ENCODE measurements at regions not wholly inside any gene's neighbourhood (a gene's known extent, or its start where the extent isn't known, plus 50 kb on each side); places are given as distances from the start of the nearest gene placed in this dataset.

DNA sequence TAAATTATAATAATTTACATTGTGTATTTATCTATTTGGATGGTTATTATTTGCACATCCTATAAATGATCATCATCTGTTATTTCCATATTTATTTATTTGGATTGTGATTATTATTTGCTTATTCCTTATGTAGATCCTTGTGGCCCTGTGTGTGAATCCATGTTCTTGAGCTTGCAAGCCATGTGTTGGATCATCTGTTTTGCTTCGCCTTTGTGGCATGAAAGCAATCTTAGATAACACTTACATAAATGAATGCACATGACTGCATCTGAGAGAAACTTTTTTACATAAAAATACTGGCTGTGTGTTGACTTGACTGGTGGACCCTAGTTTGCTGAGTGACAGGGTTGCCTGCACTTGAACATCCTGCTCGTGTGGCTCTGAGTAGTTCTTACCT, 1024.5 kb upstream of the RBFOX1 start:
- ATAC-seq (ENCODE audit: low read depth) (no peak), DNase-seq (no peak)
- no TSS peak for BruUV-seq (replicated peaks)
- no peak overlapping the region for H3K4me3 ChIP-seq (ENCODE audit: insufficient read depth, low read depth, low read length)
- in situ Hi-C loops (cut with MboI; ENCODE audit: low sequenced_read_pairs) = no loop called here
- WGBS, 2 experiments (ENCODE audit: extremely low coverage in 2 of 2, insufficient read length in 1 of 2) = 0% methylated on average over 1 of the region's 2 CpGs; no CpG with 5 or more reads in 1 of the 2 experiments
- H2BK5ac ChIP-seq (ENCODE audit: low read depth, low read length, poor library complexity, severe bottlenecking) = no peak overlapping the region
- CTCF ChIA-PET = no interaction called here
- H3K9ac ChIP-seq (ENCODE audit: low read depth, low read length) = no peak overlapping the region
- H3K9me3 ChIP-seq (ENCODE audit: control insufficient read depth, insufficient read depth, low read length) = peaks cover 21% of the 10 kb centered on the region
- H3K56ac ChIP-seq (ENCODE audit: extremely low read depth, insufficient read depth, low read length) = no peak overlapping the region
- no peak overlapping the region for H4K91ac ChIP-seq (ENCODE audit: insufficient read depth, low read depth, low read length)
- dilution Hi-C loops (cut with HindIII; ENCODE audit: low sequenced_read_pairs, unreplicated experiment) = no loop called here
- no peak overlapping the region for H2BK20ac ChIP-seq (ENCODE audit: low read depth, low read length)
- no peak overlapping the region for H3K18ac ChIP-seq (ENCODE audit: low read depth, low read length)
- no peaks in the 10 kb centered on the region for H4K20me1 ChIP-seq (ENCODE audit: insufficient read depth, low read length)
- no peak overlapping the region for H3K14ac ChIP-seq (replicated peaks; ENCODE audit: low read depth, low read length)
- TF ChIP-seq NFE2L2 (IDR thresholded peaks at IDR 0.05; ENCODE audit: low read depth, low read length) (no peak), CEBPB (IDR thresholded peaks at IDR 0.05; ENCODE audit: low read depth, low read length) (no peak), MAZ (IDR thresholded peaks at IDR 0.05; ENCODE audit: borderline replicate concordance, low read depth, low read length) (no peak)
- no peak overlapping the region for H2BK15ac ChIP-seq (ENCODE audit: low read depth, low read length)
- H2BK120ac ChIP-seq (ENCODE audit: low read depth, low read length) = no peak overlapping the region
- H3K27me3 ChIP-seq (ENCODE audit: control insufficient read depth, insufficient read depth, low read length) = no peaks in the 10 kb centered on the region
- H2AK9ac ChIP-seq (replicated peaks; ENCODE audit: low read depth, low read length, poor library complexity) = no peak overlapping the region
- H3K9me1 ChIP-seq (ENCODE audit: insufficient read depth, low read length) = no peaks in the 10 kb centered on the region
- no peak overlapping the region for H4K5ac ChIP-seq (ENCODE audit: low read depth, low read length)
- no peaks in the 10 kb centered on the region for H3K36me3 ChIP-seq (ENCODE audit: control insufficient read depth, insufficient read depth, low read length)
- H3K4me1 ChIP-seq (ENCODE audit: control insufficient read depth, insufficient read depth, low read length) = no peaks in the 10 kb centered on the region
- H2AK5ac ChIP-seq (ENCODE audit: low read depth, low read length) = no peak overlapping the region
- no peak overlapping the region for H2AFZ ChIP-seq (replicated peaks; ENCODE audit: low read length, poor library complexity)
- no peak overlapping the region for H3K4me2 ChIP-seq (ENCODE audit: low read depth, low read length)
- H3K23ac ChIP-seq (ENCODE audit: low read depth, low read length) = no peak overlapping the region
- H4K8ac ChIP-seq (ENCODE audit: low read depth in 2 of 2, low read length in 2 of 2) = no peak overlapping the region
- no peak overlapping the region for H3K4ac ChIP-seq (ENCODE audit: low read depth, low read length)
- no peaks in the 10 kb centered on the region for H3K79me1 ChIP-seq (ENCODE audit: low read depth in 1 of 2, low read length in 2 of 2)
- no peak overlapping the region for H3K27ac ChIP-seq (ENCODE audit: insufficient read depth, low read length)
- intact Hi-C loops (cut with micrococcal nuclease) = no loop called here
- POLR2A ChIA-PET (ENCODE audit: unreplicated experiment) = no interaction called here
